Liver (tissue), 3 donors: ENCODE measurements at regions not wholly inside any gene's neighbourhood (a gene's known extent, or its start where the extent isn't known, plus 50 kb on each side); places are given as distances from the start of the nearest gene placed in this dataset.

Experiments
- ATF3 ChIP-seq: IDR thresholded peaks from 2 replicates; pipeline ENCODE4 v1.6.1; 2016; ENCODE audit warnings: antibody characterized with exemption
- CTCF ChIP-seq: fragments of 150-350 bp; IDR thresholded peaks from 2 replicates; pipeline ENCODE4 v1.5.1; 2017; ENCODE audit warnings: improper control_type of control experiment, low read depth, low read length; ENCODE audit not compliant: missing input control
- FOXA2 ChIP-seq: IDR thresholded peaks from 2 replicates; pipeline ENCODE4 v1.6.1; 2016; ENCODE audit warnings: antibody characterized with exemption
- GABPA ChIP-seq, 2 donors: IDR thresholded peaks in 1 of 2; conservative IDR thresholded peaks in 1 of 2; 2 replicates each; pipeline ENCODE4 v1.6.1; 2016; ENCODE audit warnings: antibody characterized with exemption in 2 of 2, mild to moderate bottlenecking in 1 of 2, moderate library complexity in 1 of 2
- JUND ChIP-seq, 2 donors: IDR thresholded peaks; 2 replicates each; pipeline ENCODE4 v1.6.1; 2016; ENCODE audit warnings: antibody characterized with exemption in 2 of 2
- MAX ChIP-seq: IDR thresholded peaks from 2 replicates; pipeline ENCODE4 v1.6.1; 2016; ENCODE audit warnings: antibody characterized with exemption
- RAD21 ChIP-seq, 2 donors: IDR thresholded peaks; 2 replicates each; pipeline ENCODE4 v1.6.1; 2016; ENCODE audit warnings: antibody characterized with exemption in 2 of 2, mild to moderate bottlenecking in 2 of 2
- YY1 ChIP-seq: IDR thresholded peaks from 2 replicates; pipeline ENCODE4 v1.6.1; 2016; ENCODE audit warnings: antibody characterized with exemption, mild to moderate bottlenecking
- ZBTB33 ChIP-seq: IDR thresholded peaks from 2 replicates; pipeline ENCODE4 v1.6.1; 2016; ENCODE audit warnings: antibody characterized with exemption
- donor health status: healthy.
- donor health status: healthy.

- TF ChIP-seq CTCF (no peak), JUND (IDR thresholded peaks at IDR 0.05) (no peak), RAD21 (IDR thresholded peaks at IDR 0.05) (no peak), GABPA (IDR thresholded peaks at IDR 0.05 in 1 of 2, conservative IDR thresholded peaks at IDR 0.05 in 1 of 2) (no peak), ATF3 (no peak), YY1 (no peak), ZBTB33 (no peak), FOXA2 (no peak), MAX (no peak)
These were observed 109.6 kb upstream of the ARHGEF3 start for GRCh38 chr3:56911363-56911762.
